ENCODE measurements at regions not wholly inside any gene's neighbourhood (a gene's known extent, or its start where the extent isn't known, plus 50 kb on each side); places are given as distances from the start of the nearest gene placed in this dataset.

DNA sequence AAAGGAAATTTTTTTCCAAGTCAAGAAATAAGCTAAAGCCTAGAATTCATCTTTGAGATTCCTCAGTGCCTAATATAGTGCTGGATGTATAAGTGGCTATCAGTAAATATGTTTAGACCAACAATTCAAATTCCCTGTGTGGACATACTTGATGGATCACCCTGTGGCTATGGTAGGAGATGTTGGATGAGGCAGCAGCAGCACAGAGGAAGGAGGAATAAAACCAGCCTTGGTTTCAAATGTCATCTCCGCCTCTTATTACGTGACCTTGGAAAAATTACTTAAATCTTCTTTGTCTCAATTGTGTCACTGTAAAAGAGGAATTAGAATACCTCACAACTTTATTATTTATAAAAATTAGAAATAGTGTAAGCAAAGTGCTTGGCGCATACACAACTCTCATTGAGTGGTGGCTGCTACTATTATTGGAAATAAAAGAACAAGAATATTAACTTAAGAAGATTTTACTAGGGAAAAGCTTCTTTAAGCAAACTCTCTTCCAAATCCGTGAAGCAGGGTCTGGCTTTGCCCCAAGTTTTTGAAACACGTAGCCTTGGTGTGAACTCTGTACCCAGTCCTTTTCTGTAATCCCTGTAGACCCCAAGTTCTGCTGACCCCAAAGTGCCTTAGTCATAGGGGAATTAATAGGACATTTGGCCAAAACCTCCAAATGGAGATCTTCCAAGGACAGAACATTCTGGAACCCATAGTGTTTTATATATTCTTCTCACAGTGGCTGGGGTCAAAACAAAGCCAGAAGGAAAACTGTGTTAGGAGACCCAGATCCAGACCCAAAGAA is 283.8 kb downstream of the PTEN start:
- TF ChIP-seq CTCF (IDR thresholded peaks at IDR 0.05; ENCODE audit: insufficient read depth, low read length, poor library complexity, severe bottlenecking) (no peak), EZH2phosphoT487 (conservative IDR thresholded peaks at IDR 0.05; ENCODE audit: low read length) (no peak)

All from SU-DHL-6 (cell line).